GM06990 (cell line): ENCODE measurements at regions not wholly inside any gene's neighbourhood (a gene's known extent, or its start where the extent isn't known, plus 50 kb on each side); places are given as distances from the start of the nearest gene placed in this dataset.

ENCODE experiments used
- DNase-seq: peaks from one replicate; pipeline ENCODE4 v3.0.0-alpha.2; 2011; ENCODE audit not compliant: insufficient read length; ENCODE audit errors: extremely low read depth
- H3K27me3 ChIP-seq: replicated peaks from 2 replicates; pipeline ENCODE4 v1.6.0; 2011; ENCODE audit warnings: low read length; ENCODE audit not compliant: control insufficient read depth, insufficient read depth
- H3K36me3 ChIP-seq: 2 replicates; pipeline ENCODE4 v1.5.1; 2011; ENCODE audit warnings: low read length; ENCODE audit not compliant: control insufficient read depth, insufficient read depth
- H3K4me3 ChIP-seq: replicated peaks from 2 replicates; pipeline ENCODE4 v1.5.1; 2011; ENCODE audit warnings: low read depth, mild to moderate bottlenecking, control low read depth, low read length
- TF ChIP-seq, protein P1 (sequence below): IDR thresholded peaks from 2 replicates; pipeline ENCODE4 v1.5.1; 2011; ENCODE audit warnings: low read length, control low read depth, mild to moderate bottlenecking, inconsistent platforms; ENCODE audit not compliant: insufficient read depth, poor library complexity, severe bottlenecking

DNA sequence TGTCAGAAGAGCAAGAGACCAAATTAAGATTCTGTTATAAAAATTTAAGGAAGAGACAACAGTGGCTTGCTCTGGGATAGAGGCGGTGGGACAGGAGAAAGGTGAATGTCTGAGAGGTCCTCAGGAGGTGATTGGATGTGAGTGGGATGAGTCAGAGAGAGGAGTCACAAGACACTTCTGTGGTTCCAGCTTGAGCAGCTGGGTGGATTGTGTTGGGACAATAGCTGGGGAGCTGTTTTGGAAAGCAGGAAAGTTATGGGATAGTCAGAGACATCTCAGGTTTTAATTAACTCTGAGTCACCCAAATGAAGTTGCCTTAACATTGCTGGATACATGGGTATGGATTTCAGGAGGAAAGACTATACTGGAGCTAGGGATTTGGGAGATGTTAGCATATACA is 218.0 kb upstream of the TRIB2 start:
- H3K27me3 ChIP-seq, result no peaks in the 10 kb centered on the region
- TF ChIP-seq, protein P1, sequence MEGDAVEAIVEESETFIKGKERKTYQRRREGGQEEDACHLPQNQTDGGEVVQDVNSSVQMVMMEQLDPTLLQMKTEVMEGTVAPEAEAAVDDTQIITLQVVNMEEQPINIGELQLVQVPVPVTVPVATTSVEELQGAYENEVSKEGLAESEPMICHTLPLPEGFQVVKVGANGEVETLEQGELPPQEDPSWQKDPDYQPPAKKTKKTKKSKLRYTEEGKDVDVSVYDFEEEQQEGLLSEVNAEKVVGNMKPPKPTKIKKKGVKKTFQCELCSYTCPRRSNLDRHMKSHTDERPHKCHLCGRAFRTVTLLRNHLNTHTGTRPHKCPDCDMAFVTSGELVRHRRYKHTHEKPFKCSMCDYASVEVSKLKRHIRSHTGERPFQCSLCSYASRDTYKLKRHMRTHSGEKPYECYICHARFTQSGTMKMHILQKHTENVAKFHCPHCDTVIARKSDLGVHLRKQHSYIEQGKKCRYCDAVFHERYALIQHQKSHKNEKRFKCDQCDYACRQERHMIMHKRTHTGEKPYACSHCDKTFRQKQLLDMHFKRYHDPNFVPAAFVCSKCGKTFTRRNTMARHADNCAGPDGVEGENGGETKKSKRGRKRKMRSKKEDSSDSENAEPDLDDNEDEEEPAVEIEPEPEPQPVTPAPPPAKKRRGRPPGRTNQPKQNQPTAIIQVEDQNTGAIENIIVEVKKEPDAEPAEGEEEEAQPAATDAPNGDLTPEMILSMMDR, result no peak
- H3K4me3 ChIP-seq, result no peak overlapping the region
- H3K36me3 ChIP-seq, result no peaks in the 10 kb centered on the region
- no peak for DNase-seq

DNA sequence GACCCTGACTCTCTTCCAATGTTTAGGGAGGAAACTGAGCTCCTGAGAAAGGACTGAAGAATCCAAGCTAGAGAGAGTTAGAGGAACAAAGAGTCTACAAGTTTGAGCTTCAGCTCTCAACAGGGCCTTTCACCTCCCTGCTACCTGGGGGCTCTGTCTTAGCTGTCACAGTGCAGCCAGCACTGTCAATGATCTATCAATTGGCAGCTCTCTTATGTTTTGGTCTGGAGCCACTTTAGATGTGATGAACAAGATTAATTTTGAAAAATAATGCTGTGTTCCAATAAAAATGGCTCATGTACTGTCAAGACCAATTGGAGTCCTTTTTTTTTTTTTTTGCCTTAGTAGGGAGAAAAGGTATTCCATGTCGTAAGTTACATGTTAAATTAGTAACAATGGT is 215.8 kb upstream of the TRIB2 start:
- DNase-seq, result no peak
- Histone ChIP-seq H3K4me3 (no peak overlapping the region), H3K36me3 (no peaks in the 10 kb centered on the region), H3K27me3 (no peaks in the 10 kb centered on the region)
- TF ChIP-seq, protein P1, result no peak

DNA sequence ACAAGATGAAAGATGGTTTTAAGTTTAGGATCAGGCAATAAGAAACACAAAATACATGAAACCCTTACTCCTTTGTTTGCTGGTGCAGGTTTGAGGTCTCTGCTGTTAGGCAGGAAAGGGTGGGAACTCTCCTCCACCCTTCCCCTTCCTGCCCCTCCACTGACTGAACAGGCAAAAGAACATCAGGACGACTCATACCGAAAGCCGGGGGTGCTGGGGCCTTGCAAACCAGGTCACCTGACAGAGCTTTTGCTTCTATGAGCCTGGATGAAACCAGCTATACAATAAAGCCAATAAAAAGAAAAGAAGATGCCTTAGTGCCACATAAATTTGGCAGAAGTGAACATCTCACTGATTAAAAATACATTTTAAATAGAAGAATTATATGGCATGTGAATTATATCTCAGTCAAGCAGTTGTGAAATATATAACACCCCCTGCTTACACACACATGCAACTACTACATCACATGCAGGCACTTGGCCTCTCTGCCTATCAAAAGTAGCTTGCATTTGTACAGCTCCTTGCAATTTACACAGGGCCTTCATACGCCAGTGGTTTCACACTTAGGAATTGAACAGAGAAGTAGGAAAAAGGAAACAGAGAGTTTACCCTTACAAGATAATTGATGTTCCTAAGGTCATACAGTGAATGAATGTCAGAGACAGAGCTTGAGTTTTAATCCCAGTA is 215.1 kb upstream of the TRIB2 start:
- Histone ChIP-seq H3K27me3 (no peaks in the 10 kb centered on the region), H3K4me3 (no peak overlapping the region), H3K36me3 (no peaks in the 10 kb centered on the region)
- TF ChIP-seq, protein P1, result no peak
- DNase-seq, result peak; percentile 72

DNA sequence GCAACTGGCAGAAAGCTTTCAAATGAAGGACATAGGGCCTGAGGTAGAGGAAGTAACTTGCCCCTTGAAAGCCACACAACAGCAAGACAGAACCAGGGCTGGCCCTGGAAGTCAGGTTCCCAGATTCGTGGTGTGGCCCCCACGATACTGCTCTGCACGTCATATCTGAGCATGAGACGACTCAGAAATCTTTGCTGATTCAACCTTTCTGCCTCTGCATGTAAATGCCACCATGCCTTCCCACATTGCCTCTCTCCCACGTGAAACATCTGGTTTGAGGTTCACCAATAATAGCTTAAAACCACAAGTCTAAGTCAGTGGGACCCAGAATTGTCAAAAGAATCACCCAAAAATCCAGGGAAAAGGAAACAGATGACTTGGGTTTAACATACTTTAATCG is 214.0 kb upstream of the TRIB2 start:
- Histone ChIP-seq H3K27me3 (no peaks in the 10 kb centered on the region), H3K36me3 (no peaks in the 10 kb centered on the region), H3K4me3 (no peak overlapping the region)
- TF ChIP-seq, protein P1, result no peak
- DNase-seq, result no peak

DNA sequence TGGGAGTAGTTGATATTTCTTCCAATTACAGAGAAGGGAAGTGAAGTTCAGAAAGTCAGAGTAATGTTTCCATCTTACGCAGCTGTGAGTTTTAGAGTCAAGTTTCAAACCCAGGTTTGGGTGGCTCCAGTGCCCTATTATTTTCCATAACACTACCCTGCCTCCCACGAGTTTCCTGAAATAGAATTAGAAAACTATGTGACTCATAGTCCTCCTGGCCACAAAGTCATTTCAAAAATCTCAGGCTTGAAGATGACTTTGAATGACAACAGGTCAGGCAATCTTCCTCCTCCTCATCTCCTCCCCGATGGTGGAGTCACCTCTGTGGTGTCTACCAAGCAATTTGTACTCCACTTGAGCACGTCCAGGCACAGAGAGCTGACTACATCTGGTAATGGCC is 212.3 kb upstream of the TRIB2 start:
- peak; percentile 52 for DNase-seq
- Histone ChIP-seq H3K36me3 (no peaks in the 10 kb centered on the region), H3K4me3 (no peak overlapping the region), H3K27me3 (no peaks in the 10 kb centered on the region)
- TF ChIP-seq, protein P1, result no peak

DNA sequence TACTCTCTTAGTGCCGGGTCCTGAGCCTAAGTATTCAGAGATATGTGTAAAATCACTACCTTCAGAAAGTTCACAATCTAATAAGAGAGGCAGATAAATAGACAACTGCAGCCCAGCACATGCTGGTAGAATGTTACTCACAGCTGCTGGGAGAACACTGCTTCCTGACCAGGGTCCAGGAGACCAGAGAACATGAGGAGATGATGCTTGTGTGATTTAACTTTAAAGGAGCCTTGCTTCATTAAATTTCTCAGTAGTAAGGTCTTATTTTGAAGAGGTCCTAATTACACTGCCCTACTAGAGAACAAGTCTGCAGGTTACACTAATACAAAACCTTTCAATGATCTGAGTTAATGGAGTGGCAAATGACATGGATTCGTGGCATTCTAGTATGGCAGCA is 209.9 kb upstream of the TRIB2 start:
- Histone ChIP-seq H3K27me3 (no peaks in the 10 kb centered on the region), H3K36me3 (no peaks in the 10 kb centered on the region), H3K4me3 (no peak overlapping the region)
- TF ChIP-seq, protein P1, result no peak
- DNase-seq, result no peak
